HepG2 (cell line): ENCODE measurements at regions not wholly inside any gene's neighbourhood (a gene's known extent, or its start where the extent isn't known, plus 50 kb on each side); places are given as distances from the start of the nearest gene placed in this dataset.

Source experiments
- ATAC-seq: fragments of 200-7000 bp; cut with Tn5 transposase; 3 replicates; pipeline ENCODE4 v1.9.1; 2020; ENCODE audit warnings: mild to moderate bottlenecking, moderate library complexity
- BruUV-seq: library from RNA; stranded (reverse); fragments of 400-500 nt; replicated peaks from 2 replicates; lab custom pipeline; 2021; lab: Mats Ljungman, UMichigan
- CTCF ChIA-PET: fragments of 300-600 bp; formaldehyde crosslinking; extraction: SDS; loops from one replicate; lab custom pipeline; 2021; ENCODE audit warnings: low total read pairs, inconsistent platforms, low intra/inter-chr PET ratio; lab: Yijun Ruan, JAX
- POLR2A ChIA-PET: fragments of 350-600 bp; sonication (Branson Sonifier 250); formaldehyde crosslinking; loops from one replicate; lab custom pipeline; 2020; ENCODE audit warnings: antibody characterized with exemption, inconsistent platforms; lab: Yijun Ruan, JAX
- DNase-seq: peaks from one replicate; pipeline ENCODE4 v3.0.0-alpha.2; 2015; ENCODE audit warnings: low spot score
- FAIRE-seq: peaks from 3 replicates; lab custom pipeline; 2011; peaks lifted over from hg19 to GRCh38; lab: Jason Lieb, UNC
- H2AFZ ChIP-seq: one replicate; pipeline ENCODE4 v1.6.1; 2011; ENCODE audit warnings: low read length, inconsistent platforms
- H3K27ac ChIP-seq: fragments of 300-600 bp; 3 replicates; pipeline ENCODE4 v1.8.0; 2011; ENCODE audit warnings: mixed run types, mild to moderate bottlenecking, mixed read lengths, low read length, inconsistent platforms; ENCODE audit not compliant: insufficient read depth; ENCODE audit errors: extremely low read length
- H3K27me3 ChIP-seq, 2 experiments: fragments of 200-600 bp in 1 of 2; 2 replicates in 1 of 2; 3 replicates in 1 of 2; pipeline versions ENCODE4 v1.6.0 to v1.8.0; 2011; ENCODE audit warnings: low read length in 2 of 2, mild to moderate bottlenecking in 2 of 2, moderate library complexity in 2 of 2, inconsistent platforms in 1 of 2; ENCODE audit not compliant: insufficient read depth in 2 of 2, control insufficient read depth in 1 of 2
- H3K36me3 ChIP-seq, 2 experiments: fragments of 200-600 bp in 1 of 2; replicated peaks in 1 of 2; 2 replicates in 1 of 2; 3 replicates in 1 of 2; pipeline versions ENCODE4 v1.5.1 to v1.8.0; 2011; ENCODE audit warnings: low read length in 2 of 2, inconsistent platforms in 1 of 2; ENCODE audit not compliant: insufficient read depth in 2 of 2, control insufficient read depth in 1 of 2
- H3K4me1 ChIP-seq: 2 replicates; pipeline ENCODE4 v1.5.1; 2012; ENCODE audit warnings: low read length, inconsistent platforms; ENCODE audit not compliant: insufficient read depth
- H3K4me2 ChIP-seq: 2 replicates; pipeline ENCODE4 v1.6.0; 2011; ENCODE audit warnings: low read depth, low read length, inconsistent platforms
- H3K4me3 ChIP-seq, 3 experiments: fragments of 200-600 bp in 1 of 3; sonication (generic), shearing (Covaris generic) in 1 of 3; replicated peaks in 1 of 3; 2 replicates each; pipeline ENCODE4 v1.5.1; 2011 to 2016; ENCODE audit warnings: low read length in 3 of 3, inconsistent platforms in 2 of 3, low read depth in 2 of 3, mild to moderate bottlenecking in 2 of 3, control low read depth in 1 of 3, mixed read lengths in 1 of 3; ENCODE audit not compliant: insufficient read depth in 1 of 3
- H3K79me2 ChIP-seq: one replicate; pipeline ENCODE4 v1.6.1; 2011; ENCODE audit warnings: low read length, inconsistent platforms; ENCODE audit not compliant: insufficient read depth
- H3K9ac ChIP-seq: 2 replicates; pipeline ENCODE4 v1.6.0; 2011; ENCODE audit warnings: mild to moderate bottlenecking, low read depth, low read length, inconsistent platforms; ENCODE audit not compliant: insufficient read depth
- H3K9me3 ChIP-seq: 2 replicates; pipeline ENCODE4 v1.5.1; 2012; ENCODE audit warnings: mild to moderate bottlenecking, low read length
- H4K20me1 ChIP-seq: 2 replicates; pipeline ENCODE4 v1.6.0; 2011; ENCODE audit warnings: inconsistent platforms, mild to moderate bottlenecking, low read length, moderate library complexity; ENCODE audit not compliant: insufficient read depth
- ATF1 ChIP-seq: IDR thresholded peaks from 2 replicates; pipeline ENCODE4 v1.6.1; 2016; ENCODE audit warnings: mild to moderate bottlenecking, control low read depth
- FOXP1 ChIP-seq, 2 experiments: fragments of 450-650 bp in 1 of 2; IDR thresholded peaks; 2 replicates each; pipeline ENCODE4 v1.6.1; 2017 to 2018; ENCODE audit warnings: antibody characterized with exemption in 1 of 2
- GZF1 ChIP-seq: sonication (generic); formaldehyde crosslinking; IDR thresholded peaks from 2 replicates; pipeline ENCODE4 v1.5.1; 2020; ENCODE audit warnings: mild to moderate bottlenecking, missing genetic modification reagents
- NFE2 ChIP-seq: sonication (generic); formaldehyde crosslinking; IDR thresholded peaks from 2 replicates; pipeline ENCODE4 v1.4.0; 2020; ENCODE audit warnings: missing genetic modification reagents
- NR1H2 ChIP-seq: sonication (generic); formaldehyde crosslinking; IDR thresholded peaks from 2 replicates; pipeline ENCODE4 v1.8.1; 2022; ENCODE audit warnings: low read depth, missing genetic modification reagents, borderline replicate concordance
- RAD21 ChIP-seq: fragments of 450-650 bp; formaldehyde crosslinking; IDR thresholded peaks from 2 replicates; pipeline ENCODE4 v1.5.0; 2020; ENCODE audit warnings: mild to moderate bottlenecking
- ZNF160 ChIP-seq: sonication (generic); formaldehyde crosslinking; IDR thresholded peaks from 2 replicates; pipeline ENCODE4 v1.8.0; 2022; ENCODE audit warnings: mild to moderate bottlenecking, inconsistent platforms, missing genetic modification reagents
- ZNF232 ChIP-seq: sonication (generic); formaldehyde crosslinking; IDR thresholded peaks from 2 replicates; pipeline ENCODE4 v1.4.0; 2020; ENCODE audit warnings: missing genetic modification reagents, borderline replicate concordance
- ZNF251 ChIP-seq: sonication (generic); formaldehyde crosslinking; IDR thresholded peaks from 2 replicates; pipeline ENCODE4 v1.9.0; 2021; ENCODE audit warnings: mild to moderate bottlenecking, missing genetic modification reagents
- ZNF253 ChIP-seq: sonication (generic); formaldehyde crosslinking; IDR thresholded peaks from 2 replicates; pipeline ENCODE4 v1.8.0; 2022; ENCODE audit warnings: mild to moderate bottlenecking, missing genetic modification reagents, borderline replicate concordance
- ZNF296 ChIP-seq: sonication (generic); formaldehyde crosslinking; conservative IDR thresholded peaks from 2 replicates; pipeline ENCODE4 v1.5.0; 2020; ENCODE audit warnings: mild to moderate bottlenecking, missing genetic modification reagents
- ZNF326 ChIP-seq: sonication (generic); formaldehyde crosslinking; IDR thresholded peaks from 2 replicates; pipeline ENCODE4 v1.4.0; 2020; ENCODE audit warnings: missing genetic modification reagents, borderline replicate concordance
- ZNF367 ChIP-seq: sonication (generic); formaldehyde crosslinking; IDR thresholded peaks from 2 replicates; pipeline ENCODE4 v1.4.0; 2020; ENCODE audit warnings: missing genetic modification reagents, borderline replicate concordance
- WGBS: methylation state at CpG from one replicate; pipeline ENCODE4 v1.1.6; 2017; ENCODE audit warnings: low lambda C conversion rate; 5-methylcytosine and 5-hydroxymethylcytosine counted together
- in situ Hi-C: cut with HindIII; loops from 2 replicates; pipeline ENCODE4 v1.10.0; 2017; ENCODE audit warnings: low pct_unique_long_range_greater_than_20kb; ENCODE audit not compliant: extremely low pct_ligation_motif_present
- intact Hi-C: fragments of 100-400 bp; cut with micrococcal nuclease; formaldehyde crosslinking; loops from one replicate; pipeline ENCODE4 v1.10.0; 2022; ENCODE audit not compliant: unreplicated experiment
- TF ChIP-seq, protein P1 (sequence below): sonication (generic); formaldehyde crosslinking; IDR thresholded peaks from 2 replicates; pipeline ENCODE4 v1.4.0; 2020; ENCODE audit warnings: mild to moderate bottlenecking, missing genetic modification reagents, borderline replicate concordance
- TF ChIP-seq, protein P2 (sequence below): sonication (generic); formaldehyde crosslinking; IDR thresholded peaks from 2 replicates; pipeline ENCODE4 v1.4.0; 2020; ENCODE audit warnings: low read depth, mild to moderate bottlenecking, missing genetic modification reagents

DNA sequence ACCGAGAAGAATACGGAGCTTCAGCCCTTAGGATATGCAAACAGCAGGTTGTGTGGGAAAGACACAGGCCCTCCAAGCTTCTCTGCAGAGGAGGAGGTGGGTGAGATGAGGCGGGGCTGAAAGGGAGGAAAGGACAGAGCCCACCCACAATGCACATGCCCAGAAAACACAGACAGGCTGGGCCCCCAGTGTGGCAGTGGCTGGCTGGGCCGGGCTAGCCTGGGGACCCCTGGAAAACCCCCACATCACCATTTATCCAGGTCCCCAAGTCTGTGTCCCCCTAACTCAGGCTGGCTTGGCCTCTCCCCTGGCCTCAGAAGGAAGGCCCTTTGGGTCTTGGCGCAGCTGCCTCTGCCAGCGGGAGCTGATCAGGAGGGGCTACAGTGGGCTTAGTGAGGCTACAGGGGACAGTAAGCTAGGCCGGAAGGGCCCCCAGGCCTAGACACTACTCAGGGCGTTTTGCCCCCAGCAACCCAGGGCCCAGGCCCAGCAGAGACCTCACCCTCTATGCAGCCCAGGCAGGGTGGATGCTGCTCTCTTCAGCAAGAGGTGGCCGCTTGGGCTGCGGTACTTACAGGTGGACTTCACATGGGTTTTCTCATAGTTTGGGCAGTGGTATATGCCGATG lies 119.5 kb downstream of the TUBA3C start (continued):
- TF ChIP-seq ZNF367 (CRISPR knock-in tag) = no peak
- TF ChIP-seq, protein P1, sequence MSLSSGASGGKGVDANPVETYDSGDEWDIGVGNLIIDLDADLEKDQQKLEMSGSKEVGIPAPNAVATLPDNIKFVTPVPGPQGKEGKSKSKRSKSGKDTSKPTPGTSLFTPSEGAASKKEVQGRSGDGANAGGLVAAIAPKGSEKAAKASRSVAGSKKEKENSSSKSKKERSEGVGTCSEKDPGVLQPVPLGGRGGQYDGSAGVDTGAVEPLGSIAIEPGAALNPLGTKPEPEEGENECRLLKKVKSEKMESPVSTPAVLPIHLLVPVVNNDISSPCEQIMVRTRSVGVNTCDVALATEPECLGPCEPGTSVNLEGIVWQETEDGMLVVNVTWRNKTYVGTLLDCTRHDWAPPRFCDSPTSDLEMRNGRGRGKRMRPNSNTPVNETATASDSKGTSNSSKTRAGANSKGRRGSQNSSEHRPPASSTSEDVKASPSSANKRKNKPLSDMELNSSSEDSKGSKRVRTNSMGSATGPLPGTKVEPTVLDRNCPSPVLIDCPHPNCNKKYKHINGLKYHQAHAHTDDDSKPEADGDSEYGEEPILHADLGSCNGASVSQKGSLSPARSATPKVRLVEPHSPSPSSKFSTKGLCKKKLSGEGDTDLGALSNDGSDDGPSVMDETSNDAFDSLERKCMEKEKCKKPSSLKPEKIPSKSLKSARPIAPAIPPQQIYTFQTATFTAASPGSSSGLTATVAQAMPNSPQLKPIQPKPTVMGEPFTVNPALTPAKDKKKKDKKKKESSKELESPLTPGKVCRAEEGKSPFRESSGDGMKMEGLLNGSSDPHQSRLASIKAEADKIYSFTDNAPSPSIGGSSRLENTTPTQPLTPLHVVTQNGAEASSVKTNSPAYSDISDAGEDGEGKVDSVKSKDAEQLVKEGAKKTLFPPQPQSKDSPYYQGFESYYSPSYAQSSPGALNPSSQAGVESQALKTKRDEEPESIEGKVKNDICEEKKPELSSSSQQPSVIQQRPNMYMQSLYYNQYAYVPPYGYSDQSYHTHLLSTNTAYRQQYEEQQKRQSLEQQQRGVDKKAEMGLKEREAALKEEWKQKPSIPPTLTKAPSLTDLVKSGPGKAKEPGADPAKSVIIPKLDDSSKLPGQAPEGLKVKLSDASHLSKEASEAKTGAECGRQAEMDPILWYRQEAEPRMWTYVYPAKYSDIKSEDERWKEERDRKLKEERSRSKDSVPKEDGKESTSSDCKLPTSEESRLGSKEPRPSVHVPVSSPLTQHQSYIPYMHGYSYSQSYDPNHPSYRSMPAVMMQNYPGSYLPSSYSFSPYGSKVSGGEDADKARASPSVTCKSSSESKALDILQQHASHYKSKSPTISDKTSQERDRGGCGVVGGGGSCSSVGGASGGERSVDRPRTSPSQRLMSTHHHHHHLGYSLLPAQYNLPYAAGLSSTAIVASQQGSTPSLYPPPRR (CRISPR knock-in tag) = no peak
- no peak for TF ChIP-seq ZNF296 (CRISPR knock-in tag)
- TF ChIP-seq ATF1 = no peak
- TF ChIP-seq, protein P2, sequence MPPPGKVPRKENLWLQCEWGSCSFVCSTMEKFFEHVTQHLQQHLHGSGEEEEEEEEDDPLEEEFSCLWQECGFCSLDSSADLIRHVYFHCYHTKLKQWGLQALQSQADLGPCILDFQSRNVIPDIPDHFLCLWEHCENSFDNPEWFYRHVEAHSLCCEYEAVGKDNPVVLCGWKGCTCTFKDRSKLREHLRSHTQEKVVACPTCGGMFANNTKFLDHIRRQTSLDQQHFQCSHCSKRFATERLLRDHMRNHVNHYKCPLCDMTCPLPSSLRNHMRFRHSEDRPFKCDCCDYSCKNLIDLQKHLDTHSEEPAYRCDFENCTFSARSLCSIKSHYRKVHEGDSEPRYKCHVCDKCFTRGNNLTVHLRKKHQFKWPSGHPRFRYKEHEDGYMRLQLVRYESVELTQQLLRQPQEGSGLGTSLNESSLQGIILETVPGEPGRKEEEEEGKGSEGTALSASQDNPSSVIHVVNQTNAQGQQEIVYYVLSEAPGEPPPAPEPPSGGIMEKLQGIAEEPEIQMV = no peak
- no peak for TF ChIP-seq RAD21 (CRISPR knock-in tag)
- TF ChIP-seq, all 625 proteins: peak for 0

DNA sequence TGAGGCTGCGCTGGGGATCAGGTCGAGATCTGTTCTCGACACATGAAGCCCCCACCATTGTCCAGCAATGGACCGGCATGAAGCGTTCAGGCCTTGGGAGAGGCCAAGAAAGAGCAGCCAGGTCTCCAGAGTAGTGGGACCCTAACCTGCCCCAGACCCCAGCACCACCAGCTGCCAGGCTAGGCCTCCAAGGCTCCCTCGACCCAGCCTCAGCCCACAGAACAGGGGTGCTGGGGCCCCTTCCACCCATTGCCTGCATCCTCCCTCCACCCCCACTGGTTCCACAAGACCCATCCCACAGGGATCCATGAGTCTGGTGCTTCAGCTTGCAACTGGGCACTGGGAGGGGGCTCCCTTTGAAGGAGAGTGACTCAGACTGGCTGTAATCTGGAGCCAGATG lies 120.3 kb downstream of the TUBA3C start:
- no CpG with 5 or more reads among the region's 6 CpGs for WGBS
- H3K27ac ChIP-seq = no peak overlapping the region

More for the DNA sequence above, 120.3 kb downstream of the TUBA3C start:
- DNase-seq (no peak), FAIRE-seq (no peak), ATAC-seq (no peak)
- in situ Hi-C loops = no loop called here
- Histone ChIP-seq H2AFZ (no peak overlapping the region), H3K4me3 (no peak overlapping the region), H3K79me2 (no peaks in the 10 kb centered on the region), H4K20me1 (no peaks in the 10 kb centered on the region), H3K36me3 (no peaks in the 10 kb centered on the region), H3K27me3 (no peaks in the 10 kb centered on the region), H3K4me2 (no peak overlapping the region), H3K4me1 (no peaks in the 10 kb centered on the region), H3K9me3 (peaks cover 17% of the 10 kb centered on the region), H3K9ac (no peak overlapping the region)
- no TSS peak for BruUV-seq
- ChIA-PET POLR2A (no interaction called here), CTCF (no interaction called here)
- intact Hi-C loops = no loop called here
- TF ChIP-seq FOXP1 (IDR thresholded peaks at IDR 0.05) (no peak), FOXP1 (CRISPR knock-in tag; IDR thresholded peaks at IDR 0.05) (no peak), GZF1 (no peak), ZNF253 (CRISPR knock-in tag) (no peak), ZNF326 (CRISPR knock-in tag) (no peak), NFE2 (no peak), ZNF251 (no peak), NR1H2 (no peak), ZNF160 (CRISPR knock-in tag) (no peak), ZNF232 (CRISPR knock-in tag) (no peak)
